GM12872 (cell line): ENCODE measurements at regions not wholly inside any gene's neighbourhood (a gene's known extent, or its start where the extent isn't known, plus 50 kb on each side); places are given as distances from the start of the nearest gene placed in this dataset.

Experiments
- TF ChIP-seq, protein P1 (sequence below): IDR thresholded peaks from 3 replicates; pipeline ENCODE4 v1.5.1; 2011; ENCODE audit warnings: low read depth, mild to moderate bottlenecking, low read length, moderate library complexity; ENCODE audit not compliant: insufficient read depth

DNA sequence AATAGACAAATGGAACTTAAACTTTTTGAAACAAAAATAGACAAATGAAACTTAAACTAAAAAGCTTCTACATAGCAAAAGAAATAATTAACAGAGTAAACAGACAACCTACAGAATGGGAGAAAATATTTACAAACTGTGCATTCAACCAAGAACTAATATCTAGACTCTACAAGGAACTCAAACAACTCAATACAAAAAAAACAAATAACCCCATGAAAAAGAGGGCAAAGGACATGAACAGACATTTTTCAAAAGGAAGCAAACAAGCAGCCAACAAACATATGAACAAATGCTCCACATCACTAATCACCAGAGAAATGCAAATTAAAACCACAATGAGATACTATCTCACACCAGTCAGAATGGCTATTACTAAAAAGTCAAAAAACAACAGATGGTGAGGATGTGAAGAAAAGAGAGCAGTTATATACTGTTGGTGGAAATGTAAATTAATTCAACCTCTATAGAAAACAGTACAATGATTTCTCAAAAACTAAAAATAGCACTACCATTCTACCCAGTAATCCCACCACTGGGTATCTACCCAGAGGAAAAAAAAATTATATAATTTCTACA, 170.8 kb upstream of the RGMB start:
- TF ChIP-seq, protein P1, sequence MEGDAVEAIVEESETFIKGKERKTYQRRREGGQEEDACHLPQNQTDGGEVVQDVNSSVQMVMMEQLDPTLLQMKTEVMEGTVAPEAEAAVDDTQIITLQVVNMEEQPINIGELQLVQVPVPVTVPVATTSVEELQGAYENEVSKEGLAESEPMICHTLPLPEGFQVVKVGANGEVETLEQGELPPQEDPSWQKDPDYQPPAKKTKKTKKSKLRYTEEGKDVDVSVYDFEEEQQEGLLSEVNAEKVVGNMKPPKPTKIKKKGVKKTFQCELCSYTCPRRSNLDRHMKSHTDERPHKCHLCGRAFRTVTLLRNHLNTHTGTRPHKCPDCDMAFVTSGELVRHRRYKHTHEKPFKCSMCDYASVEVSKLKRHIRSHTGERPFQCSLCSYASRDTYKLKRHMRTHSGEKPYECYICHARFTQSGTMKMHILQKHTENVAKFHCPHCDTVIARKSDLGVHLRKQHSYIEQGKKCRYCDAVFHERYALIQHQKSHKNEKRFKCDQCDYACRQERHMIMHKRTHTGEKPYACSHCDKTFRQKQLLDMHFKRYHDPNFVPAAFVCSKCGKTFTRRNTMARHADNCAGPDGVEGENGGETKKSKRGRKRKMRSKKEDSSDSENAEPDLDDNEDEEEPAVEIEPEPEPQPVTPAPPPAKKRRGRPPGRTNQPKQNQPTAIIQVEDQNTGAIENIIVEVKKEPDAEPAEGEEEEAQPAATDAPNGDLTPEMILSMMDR: no peak

DNA sequence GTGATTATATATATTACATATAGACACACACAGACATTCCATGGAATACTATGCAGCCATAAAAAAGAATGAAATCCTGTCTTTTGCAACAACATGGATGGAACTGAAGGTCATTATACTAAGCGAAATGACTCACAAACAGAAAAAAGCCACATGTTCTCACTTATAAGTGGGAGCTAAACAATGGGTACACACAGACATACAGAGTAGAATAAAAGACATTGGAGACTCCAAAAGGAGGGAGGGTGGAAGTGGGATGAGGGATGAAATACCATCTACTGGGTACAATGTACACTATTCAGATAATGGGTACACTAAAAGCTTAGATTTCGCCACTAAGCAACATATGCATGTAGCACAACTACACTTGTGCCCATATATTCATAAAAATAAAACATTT, 170.0 kb upstream of the RGMB start:
- TF ChIP-seq, protein P1: no peak

DNA sequence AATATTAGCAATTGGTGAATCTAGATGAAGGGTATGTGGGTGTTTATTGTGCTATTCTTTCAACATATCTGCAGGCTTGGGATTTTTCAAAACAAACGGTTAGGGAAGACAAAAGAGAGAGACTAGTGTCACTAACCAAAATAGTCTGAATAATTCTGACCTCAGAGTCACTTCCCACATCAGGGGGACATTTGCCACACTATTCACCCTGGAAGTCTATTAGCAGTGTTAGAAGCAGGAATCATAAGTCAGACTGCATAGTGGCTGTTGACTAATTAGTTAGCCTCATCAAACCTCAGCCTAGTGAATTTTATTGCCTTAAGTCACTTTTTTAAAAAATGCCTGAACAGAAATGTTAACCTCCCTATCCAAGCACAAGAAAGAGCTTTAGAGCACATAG, 169.2 kb upstream of the RGMB start:
- TF ChIP-seq, protein P1: no peak

DNA sequence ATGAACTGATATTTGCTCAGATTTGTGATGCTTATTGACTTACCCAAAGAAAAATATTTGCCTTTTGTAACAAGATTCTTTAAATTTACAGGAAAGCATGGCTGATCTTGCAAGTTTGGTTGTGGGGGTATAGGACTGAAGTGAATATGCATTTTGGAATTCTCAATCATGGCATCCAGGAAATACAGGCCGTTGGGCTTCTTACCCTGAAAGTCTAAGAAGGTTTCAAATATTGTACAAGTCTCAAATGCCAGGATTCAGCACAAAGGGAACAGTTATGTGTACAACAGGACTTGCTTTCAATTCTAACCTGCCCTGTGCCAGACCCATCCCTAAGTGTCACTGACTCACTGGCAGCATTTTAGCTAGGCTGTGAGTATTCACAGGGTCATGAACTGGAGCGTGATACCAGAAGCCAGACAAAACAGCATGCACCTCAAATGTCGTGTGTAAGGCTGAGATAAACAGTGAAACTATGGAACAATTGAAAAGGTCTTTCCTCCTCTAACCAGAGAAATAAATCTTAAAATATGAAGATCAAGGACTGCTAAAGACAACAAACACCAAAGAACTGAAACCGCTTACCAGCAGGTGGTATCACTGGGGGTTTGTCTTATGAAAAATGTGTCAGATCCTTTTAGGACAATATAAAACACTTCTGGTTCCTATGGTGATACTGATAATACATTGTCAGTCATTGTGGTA, 168.6 kb upstream of the RGMB start:
- TF ChIP-seq, protein P1: no peak

DNA sequence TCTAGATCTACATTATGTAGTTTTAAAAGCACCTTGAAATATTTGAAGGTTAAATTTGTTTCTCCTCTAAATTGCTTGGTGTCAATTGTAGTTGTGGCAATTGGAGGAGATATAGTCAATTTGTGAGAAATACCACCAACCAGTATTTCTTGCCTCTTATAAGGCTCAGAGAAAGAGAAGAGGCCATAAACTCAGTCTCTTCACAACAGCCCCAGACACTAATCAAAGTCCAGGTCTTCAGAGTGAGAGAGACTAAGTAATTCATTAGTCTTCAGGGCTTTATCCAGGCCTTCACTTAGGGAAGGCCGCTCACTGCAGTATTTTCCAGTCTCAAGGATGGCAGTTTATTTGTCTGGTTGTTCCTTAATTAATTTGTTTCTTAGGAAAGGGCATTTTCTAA, 168.0 kb upstream of the RGMB start:
- TF ChIP-seq, protein P1: no peak

DNA sequence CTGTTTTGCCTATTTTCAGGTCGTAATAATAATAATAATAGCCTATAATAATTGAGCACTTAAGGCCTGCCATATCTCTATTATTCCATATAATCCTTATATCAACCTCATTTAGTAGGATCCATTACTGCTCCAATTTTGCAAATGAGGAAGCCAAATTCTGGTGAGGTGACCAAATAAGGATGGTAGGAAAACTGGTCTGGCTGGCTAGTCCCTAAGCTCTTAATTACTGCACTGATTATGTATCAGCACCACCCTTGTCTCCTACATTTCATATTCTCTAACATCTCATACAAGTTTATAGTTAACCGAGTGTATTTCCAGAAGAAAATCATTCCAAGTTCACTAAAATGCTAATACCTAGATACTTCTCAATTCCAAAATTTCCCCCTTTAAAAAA, 166.5 kb upstream of the RGMB start:
- TF ChIP-seq, protein P1: no peak

DNA sequence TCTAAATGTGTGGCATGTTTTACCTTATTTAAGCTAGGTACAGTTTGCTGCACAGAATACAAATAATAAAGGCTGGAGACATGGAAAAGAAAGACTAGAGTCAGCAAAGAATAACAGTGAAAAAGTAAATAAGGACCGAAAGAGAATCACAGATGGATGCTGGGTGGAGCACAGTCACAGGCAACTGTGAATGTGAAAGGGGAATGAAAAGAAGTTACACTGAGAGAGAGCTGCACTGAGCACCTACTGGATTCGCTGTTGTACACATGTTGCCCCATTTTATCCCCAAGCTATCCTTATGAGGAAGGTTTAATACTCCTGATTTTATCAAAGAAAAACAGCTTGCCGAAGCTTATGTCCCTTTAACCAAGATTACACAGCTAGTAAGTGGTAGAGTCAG, 165.4 kb upstream of the RGMB start:
- TF ChIP-seq, protein P1: no peak

DNA sequence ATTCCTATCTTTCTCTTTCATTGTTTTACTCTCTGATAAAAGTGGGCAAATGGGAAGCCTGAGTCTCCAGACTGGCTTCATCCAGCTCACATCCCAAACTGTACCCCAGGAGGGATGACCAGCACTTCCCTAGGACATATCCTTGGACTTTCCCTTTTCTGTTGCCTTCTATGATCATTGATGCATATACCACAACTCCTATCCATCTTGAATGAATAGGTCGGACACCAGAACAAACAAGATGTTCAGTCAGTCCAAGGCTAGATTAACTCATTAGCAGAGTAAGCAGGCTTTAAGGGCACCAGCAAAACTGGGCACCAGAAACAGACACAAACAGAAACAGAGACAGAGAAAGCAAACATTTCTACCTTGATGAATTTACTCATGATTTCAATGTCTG, 159.1 kb upstream of the RGMB start:
- TF ChIP-seq, protein P1: no peak
